Vagina (tissue), 2 donors: ENCODE measurements at regions not wholly inside any gene's neighbourhood (a gene's known extent, or its start where the extent isn't known, plus 50 kb on each side); places are given as distances from the start of the nearest gene placed in this dataset.

ENCODE experiments used
- POLR2A ChIP-seq, 2 donors: fragments of 450-650 bp; IDR thresholded peaks; one replicate each; pipeline ENCODE4 v1.6.1; 2017; ENCODE audit warnings: antibody characterized with exemption in 2 of 2, mild to moderate bottlenecking in 2 of 2, moderate library complexity in 2 of 2
- TF ChIP-seq, protein P1 (sequence below), 3 experiments: fragments of 450-650 bp in 2 of 3; fragments of 200-600 bp in 1 of 3; sonication (generic) in 1 of 3; IDR thresholded peaks; one replicate each; pipeline ENCODE4 v1.5.1; 2017 to 2019; ENCODE audit warnings: antibody characterized with exemption in 3 of 3, mild to moderate bottlenecking in 2 of 3, moderate library complexity in 2 of 3

GRCh38 chr9:115353681-115354080, 235.7 kb upstream of the TNC start:
- TF ChIP-seq, protein P1, sequence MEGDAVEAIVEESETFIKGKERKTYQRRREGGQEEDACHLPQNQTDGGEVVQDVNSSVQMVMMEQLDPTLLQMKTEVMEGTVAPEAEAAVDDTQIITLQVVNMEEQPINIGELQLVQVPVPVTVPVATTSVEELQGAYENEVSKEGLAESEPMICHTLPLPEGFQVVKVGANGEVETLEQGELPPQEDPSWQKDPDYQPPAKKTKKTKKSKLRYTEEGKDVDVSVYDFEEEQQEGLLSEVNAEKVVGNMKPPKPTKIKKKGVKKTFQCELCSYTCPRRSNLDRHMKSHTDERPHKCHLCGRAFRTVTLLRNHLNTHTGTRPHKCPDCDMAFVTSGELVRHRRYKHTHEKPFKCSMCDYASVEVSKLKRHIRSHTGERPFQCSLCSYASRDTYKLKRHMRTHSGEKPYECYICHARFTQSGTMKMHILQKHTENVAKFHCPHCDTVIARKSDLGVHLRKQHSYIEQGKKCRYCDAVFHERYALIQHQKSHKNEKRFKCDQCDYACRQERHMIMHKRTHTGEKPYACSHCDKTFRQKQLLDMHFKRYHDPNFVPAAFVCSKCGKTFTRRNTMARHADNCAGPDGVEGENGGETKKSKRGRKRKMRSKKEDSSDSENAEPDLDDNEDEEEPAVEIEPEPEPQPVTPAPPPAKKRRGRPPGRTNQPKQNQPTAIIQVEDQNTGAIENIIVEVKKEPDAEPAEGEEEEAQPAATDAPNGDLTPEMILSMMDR (IDR thresholded peaks at IDR 0.05): no peak
- TF ChIP-seq POLR2A (IDR thresholded peaks at IDR 0.05): no peak
